Omental fat pad (tissue), 3 donors: ENCODE measurements at regions not wholly inside any gene's neighbourhood (a gene's known extent, or its start where the extent isn't known, plus 50 kb on each side); places are given as distances from the start of the nearest gene placed in this dataset.

Experiments
- ATAC-seq: fragments of 150-250 bp; one replicate; pipeline ENCODE4 v1.9.1; 2016; ENCODE audit warnings: mild to moderate bottlenecking, moderate library complexity; ENCODE audit not compliant: low FRiP score
- DNase-seq: peaks from one replicate; pipeline ENCODE4 v3.0.0-alpha.2; 2019; ENCODE audit warnings: low spot score
- CTCF ChIP-seq, 3 donors: fragments of 450-650 bp; IDR thresholded peaks; one replicate each; pipeline ENCODE4 v1.5.1; 2016 to 2017; ENCODE audit warnings: antibody characterized with exemption in 3 of 3, mild to moderate bottlenecking in 3 of 3, moderate library complexity in 2 of 3

- ATAC-seq (no peak), DNase-seq (no peak)
- TF ChIP-seq CTCF (IDR thresholded peaks at IDR 0.05) = no peak
Observed at GRCh38 chr10:77695186-77695585, 57.6 kb upstream of the KCNMA1 start.

GRCh38 chr10:77692782-77693181 lies 55.2 kb upstream of the KCNMA1 start:
- ATAC-seq (no peak), DNase-seq (no peak)

GRCh38 chr10:77689339-77689738 lies 51.7 kb upstream of the KCNMA1 start:
- no peak for DNase-seq
- no peak for TF ChIP-seq CTCF (IDR thresholded peaks at IDR 0.05)
- no peak for ATAC-seq

More at GRCh38 chr10:77692782-77693181, 55.2 kb upstream of the KCNMA1 start:
- TF ChIP-seq CTCF (IDR thresholded peaks at IDR 0.05) = no peak

- ATAC-seq (no peak), DNase-seq (no peak)
- TF ChIP-seq CTCF (IDR thresholded peaks at IDR 0.05) = no peak
Observed at GRCh38 chr10:77687621-77688020, 50.0 kb upstream of the KCNMA1 start.
